Body of pancreas (tissue), 4 donors: ENCODE measurements at regions not wholly inside any gene's neighbourhood (a gene's known extent, or its start where the extent isn't known, plus 50 kb on each side); places are given as distances from the start of the nearest gene placed in this dataset.

Experiments
- CTCF ChIP-seq, 7 experiments: fragments of 450-650 bp in 4 of 7; fragments of 200-600 bp in 3 of 7; sonication (generic) in 3 of 7; IDR thresholded peaks; one replicate each; pipeline ENCODE4 v1.5.1; 2016 to 2019; ENCODE audit warnings: antibody characterized with exemption in 7 of 7
- POLR2A ChIP-seq, 3 donors: fragments of 450-650 bp; IDR thresholded peaks; one replicate each; pipeline ENCODE4 v1.6.1; 2016; ENCODE audit warnings: antibody characterized with exemption in 3 of 3, mild to moderate bottlenecking in 2 of 3

- no peak for TF ChIP-seq CTCF (IDR thresholded peaks at IDR 0.05)
- no peak for TF ChIP-seq POLR2A (IDR thresholded peaks at IDR 0.05)
Measured at GRCh38 chr3:74106925-74107324, 482.2 kb upstream of the PDZRN3 start.
